Stomach smooth muscle (tissue), 2 donors: ENCODE measurements at regions not wholly inside any gene's neighbourhood (a gene's known extent, or its start where the extent isn't known, plus 50 kb on each side); places are given as distances from the start of the nearest gene placed in this dataset.

Source experiments
- H3K27ac ChIP-seq: one replicate; pipeline ENCODE4 v1.7.0; 2013; ENCODE audit warnings: mild to moderate bottlenecking, low read length, inconsistent platforms
- H3K27me3 ChIP-seq, 2 donors: one replicate each; pipeline ENCODE4 v1.7.0; 2013; ENCODE audit warnings: low read length in 2 of 2; ENCODE audit not compliant: insufficient read depth in 2 of 2, control insufficient read depth in 1 of 2
- H3K36me3 ChIP-seq, 2 donors: one replicate each; pipeline ENCODE4 v1.7.0; 2013; ENCODE audit warnings: low read length in 2 of 2; ENCODE audit not compliant: control insufficient read depth in 2 of 2, insufficient read depth in 2 of 2
- H3K4me1 ChIP-seq: one replicate; pipeline ENCODE4 v1.7.0; 2013; ENCODE audit warnings: low read length; ENCODE audit not compliant: control insufficient read depth, insufficient read depth
- H3K4me3 ChIP-seq, 2 donors: one replicate each; pipeline ENCODE4 v1.7.0; 2013; ENCODE audit warnings: low read length in 2 of 2
- H3K9ac ChIP-seq, 2 donors: one replicate each; pipeline ENCODE4 v1.7.0; 2013; ENCODE audit warnings: low read length in 2 of 2, mild to moderate bottlenecking in 1 of 2
- H3K9me3 ChIP-seq, 2 donors: one replicate each; pipeline ENCODE4 v1.7.0; 2013; ENCODE audit warnings: low read length in 2 of 2; ENCODE audit not compliant: control insufficient read depth in 2 of 2
- donor health status: healthy.
- donor health status: Pancreatic carcinoma.

- Histone ChIP-seq H3K9ac (no peak overlapping the region), H3K36me3 (no peaks in the 10 kb centered on the region), H3K9me3 (no peaks in the 10 kb centered on the region), H3K4me3 (no peak overlapping the region), H3K27me3 (peaks cover 0 to 4% of the 10 kb centered on the region in 2 donors), H3K4me1 (peaks cover 50% of the 10 kb centered on the region), H3K27ac (peak overlapping the region; percentile 64)
Observed at GRCh38 chr3:14301558-14301957, 100.8 kb upstream of the SLC6A6 start.

DNA sequence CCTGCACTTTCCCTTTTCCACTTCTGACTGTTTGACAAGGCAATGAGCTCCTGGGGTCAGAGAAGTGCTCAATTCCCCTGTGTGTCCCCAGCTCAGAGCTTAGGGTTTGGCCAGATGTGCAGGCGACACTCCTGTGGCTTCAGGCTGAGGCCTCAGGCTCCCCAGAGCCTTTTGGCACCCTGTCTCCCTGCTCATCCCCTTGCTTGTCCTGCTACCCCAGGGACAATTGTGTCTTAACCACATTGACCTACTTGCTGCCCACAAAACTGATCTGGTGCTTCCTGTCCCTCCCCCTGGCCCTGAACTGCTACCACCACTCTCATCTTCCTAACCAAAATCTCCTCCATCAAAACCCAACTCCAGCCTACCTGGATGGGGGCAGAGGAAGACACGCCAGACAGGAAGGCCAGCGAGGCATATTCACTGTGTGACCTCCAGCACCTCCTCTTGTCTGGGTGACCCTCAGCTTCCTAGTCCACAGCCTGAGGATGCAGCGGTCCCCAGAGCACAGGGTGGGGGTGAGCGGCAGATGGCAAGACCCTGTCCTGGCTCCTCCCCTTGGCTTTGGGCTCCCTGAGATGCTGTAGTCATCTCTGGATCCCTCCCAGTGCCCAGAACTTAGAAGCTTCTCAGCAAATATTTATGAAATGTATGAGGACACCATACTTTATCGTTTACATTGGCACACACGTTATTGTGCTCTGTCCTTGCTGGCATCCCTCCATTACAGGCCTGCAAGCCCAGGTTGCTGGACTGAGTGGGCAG, 98.9 kb upstream of the SLC6A6 start:
- H3K27ac ChIP-seq, result peak overlapping the region; percentile 24
- no peaks in the 10 kb centered on the region for H3K36me3 ChIP-seq
- H3K4me1 ChIP-seq, result peaks cover 36% of the 10 kb centered on the region
- H3K9ac ChIP-seq, result no peak overlapping the region
- H3K9me3 ChIP-seq, result no peaks in the 10 kb centered on the region
- H3K4me3 ChIP-seq, result no peak overlapping the region
- peaks cover 0 to 4% of the 10 kb centered on the region in 2 donors for H3K27me3 ChIP-seq

GRCh38 chr3:14304101-14305045, 98.0 kb upstream of the SLC6A6 start:
- Histone ChIP-seq H3K4me1 (peaks cover 29% of the 10 kb centered on the region), H3K9ac (no peak overlapping the region), H3K27ac (peak overlapping the region; percentile 24), H3K4me3 (no peak overlapping the region), H3K36me3 (no peaks in the 10 kb centered on the region), H3K9me3 (peaks cover 0 to 1% of the 10 kb centered on the region in 2 donors), H3K27me3 (peaks cover 0 to 4% of the 10 kb centered on the region in 2 donors)

- H3K9ac ChIP-seq, result no peak overlapping the region
- H3K27me3 ChIP-seq, result peaks cover 0 to 4% of the 10 kb centered on the region in 2 donors
Observed at GRCh38 chr3:14305324-14305723, 97.1 kb upstream of the SLC6A6 start.

GRCh38 chr3:14306142-14306541, 96.3 kb upstream of the SLC6A6 start:
- no peak overlapping the region for H3K9ac ChIP-seq
- no peak overlapping the region for H3K27ac ChIP-seq
- H3K36me3 ChIP-seq, result no peaks in the 10 kb centered on the region
- H3K4me3 ChIP-seq, result no peak overlapping the region
- peaks cover 21% of the 10 kb centered on the region for H3K4me1 ChIP-seq
- H3K9me3 ChIP-seq, result peaks cover 0 to 3% of the 10 kb centered on the region in 2 donors
- peaks cover 0 to 5% of the 10 kb centered on the region in 2 donors for H3K27me3 ChIP-seq

More at GRCh38 chr3:14305324-14305723, 97.1 kb upstream of the SLC6A6 start:
- no peak overlapping the region for H3K4me3 ChIP-seq
- peaks cover 0 to 3% of the 10 kb centered on the region in 2 donors for H3K9me3 ChIP-seq
- H3K4me1 ChIP-seq, result peaks cover 29% of the 10 kb centered on the region
- H3K36me3 ChIP-seq, result no peaks in the 10 kb centered on the region
- no peak overlapping the region for H3K27ac ChIP-seq

DNA sequence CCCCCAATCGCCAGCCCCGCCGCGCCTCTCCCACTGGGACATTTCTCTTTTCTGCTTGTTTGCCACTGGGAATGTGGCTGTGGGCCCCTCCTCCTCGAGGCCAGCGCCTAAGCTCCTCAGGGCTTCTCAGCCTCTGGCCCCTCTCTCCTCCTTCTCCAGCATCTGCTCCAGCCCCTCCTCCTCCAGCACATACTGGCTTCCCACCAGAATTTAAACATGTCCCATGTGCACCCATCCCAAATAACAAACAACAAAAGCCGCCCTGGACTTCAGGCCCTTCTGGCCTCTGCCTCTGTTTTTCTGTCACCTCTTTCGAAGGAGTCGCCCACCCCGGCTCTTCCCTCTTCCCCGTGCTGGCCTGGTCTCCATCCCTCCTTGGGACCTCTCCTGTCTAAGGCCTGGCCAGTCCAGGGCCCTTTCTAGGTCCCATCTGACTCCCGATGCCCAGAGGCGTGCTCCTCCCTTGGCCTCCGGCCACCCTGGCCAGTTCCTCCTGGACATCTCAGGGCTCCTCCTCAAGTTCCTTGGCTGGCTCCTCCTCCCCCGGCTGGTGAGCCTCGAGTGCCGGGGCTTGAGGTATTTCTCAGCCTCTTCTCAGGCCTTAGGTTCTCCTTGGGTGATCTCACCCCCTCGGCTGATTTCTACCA, 94.6 kb upstream of the SLC6A6 start:
- Histone ChIP-seq H3K27ac (no peak overlapping the region), H3K36me3 (no peaks in the 10 kb centered on the region), H3K4me3 (no peak overlapping the region), H3K9me3 (peaks cover 0 to 3% of the 10 kb centered on the region in 2 donors), H3K27me3 (peaks cover 0 to 5% of the 10 kb centered on the region in 2 donors), H3K9ac (no peak overlapping the region), H3K4me1 (peaks cover 16% of the 10 kb centered on the region)

- Histone ChIP-seq H3K4me1 (no peaks in the 10 kb centered on the region), H3K4me3 (no peak overlapping the region), H3K9ac (no peak overlapping the region), H3K9me3 (peaks cover 0 to 3% of the 10 kb centered on the region in 2 donors), H3K27me3 (peaks cover 0 to 7% of the 10 kb centered on the region in 2 donors), H3K36me3 (no peaks in the 10 kb centered on the region), H3K27ac (no peak overlapping the region)
Observed at GRCh38 chr3:14311729-14312128, 90.7 kb upstream of the SLC6A6 start.

GRCh38 chr3:14312375-14312774, 90.0 kb upstream of the SLC6A6 start:
- no peak overlapping the region for H3K9ac ChIP-seq

DNA sequence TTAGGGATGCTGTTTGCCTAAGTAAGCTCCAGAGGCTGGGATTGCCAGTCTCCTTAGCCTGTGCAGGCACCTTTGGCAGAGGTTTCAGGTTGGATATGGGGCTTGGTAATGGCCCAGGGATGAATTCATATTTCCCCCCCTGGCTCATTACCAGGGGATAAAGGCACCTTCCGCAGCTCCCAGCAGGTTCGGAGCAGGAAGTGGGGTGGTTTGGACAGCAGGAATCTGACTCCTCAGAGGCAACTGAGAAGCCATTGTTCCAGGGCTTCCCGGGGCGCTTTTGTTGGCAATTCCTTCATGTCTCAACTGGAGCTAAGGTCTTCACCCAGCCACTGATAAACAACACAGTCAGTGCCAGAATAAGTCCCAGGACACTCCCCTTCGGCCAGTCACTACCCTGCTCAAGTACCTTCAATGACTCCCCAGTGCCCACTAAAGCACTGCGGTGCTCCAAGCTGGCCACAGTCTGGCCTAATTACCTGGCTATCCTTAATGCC, 85.3 kb upstream of the SLC6A6 start:
- no peak overlapping the region for H3K27ac ChIP-seq
- H3K4me1 ChIP-seq, result no peaks in the 10 kb centered on the region
- no peak overlapping the region for H3K9ac ChIP-seq
- peaks cover 0 to 5% of the 10 kb centered on the region in 2 donors for H3K9me3 ChIP-seq
- no peaks in the 10 kb centered on the region for H3K36me3 ChIP-seq
- H3K4me3 ChIP-seq, result no peak overlapping the region
- peaks cover 0 to 8% of the 10 kb centered on the region in 2 donors for H3K27me3 ChIP-seq

More at GRCh38 chr3:14312375-14312774, 90.0 kb upstream of the SLC6A6 start:
- Histone ChIP-seq H3K36me3 (no peaks in the 10 kb centered on the region), H3K27ac (no peak overlapping the region), H3K4me1 (no peaks in the 10 kb centered on the region), H3K27me3 (peaks cover 0 to 7% of the 10 kb centered on the region in 2 donors), H3K4me3 (no peak overlapping the region), H3K9me3 (peaks cover 0 to 3% of the 10 kb centered on the region in 2 donors)

- peaks cover 0 to 5% of the 10 kb centered on the region in 2 donors for H3K9me3 ChIP-seq
- H3K4me3 ChIP-seq, result no peak overlapping the region
- no peaks in the 10 kb centered on the region for H3K36me3 ChIP-seq
- H3K4me1 ChIP-seq, result no peaks in the 10 kb centered on the region
- peaks cover 0 to 4% of the 10 kb centered on the region in 2 donors for H3K27me3 ChIP-seq
- no peak overlapping the region for H3K27ac ChIP-seq
- no peak overlapping the region for H3K9ac ChIP-seq
Observed at GRCh38 chr3:14318646-14319045, 83.8 kb upstream of the SLC6A6 start.
